SHP77 (cell line): ENCODE measurements at regions not wholly inside any gene's neighbourhood (a gene's known extent, or its start where the extent isn't known, plus 50 kb on each side); places are given as distances from the start of the nearest gene placed in this dataset.
"Not testable (repeated sequence)": the region's sequence is repeated elsewhere in the genome, so short reads cannot be mapped to it uniquely, and the experiment has no call there.

Experiments used
- DNase-seq, 2 experiments: peaks; one replicate each; lab custom pipeline; 2025; lab: John Stamatoyannopoulos, UW

- no peak for DNase-seq
Measured at GRCh38 chr3:70501561-70501960, 189.1 kb upstream of the MDFIC2 start.

- DNase-seq = no peak
Measured at GRCh38 chr3:70488816-70489215, 176.4 kb upstream of the MDFIC2 start.

GRCh38 chr3:70488131-70488530 lies 175.7 kb upstream of the MDFIC2 start:
- no peak for DNase-seq

- DNase-seq = no peak
Measured at GRCh38 chr3:70486414-70487017, 174.1 kb upstream of the MDFIC2 start.

GRCh38 chr3:70476174-70476573 lies 163.7 kb upstream of the MDFIC2 start:
- DNase-seq = no peak

GRCh38 chr3:70471464-70472342 lies 159.3 kb upstream of the MDFIC2 start:
- DNase-seq = no peak

- no peak for DNase-seq
Measured at GRCh38 chr3:70466096-70466495, 153.7 kb upstream of the MDFIC2 start.

GRCh38 chr3:70464876-70465275 lies 152.4 kb upstream of the MDFIC2 start:
- DNase-seq = no peak

- DNase-seq = no peak
Measured at GRCh38 chr3:70464465-70464864, 152.0 kb upstream of the MDFIC2 start.

- not testable (repeated sequence) for DNase-seq
Measured at GRCh38 chr3:70450220-70450619, 137.8 kb upstream of the MDFIC2 start.

- DNase-seq = not testable (repeated sequence)
Measured at GRCh38 chr3:70435422-70435821, 123.0 kb upstream of the MDFIC2 start.

GRCh38 chr3:70433091-70433490 lies 120.7 kb upstream of the MDFIC2 start:
- no peak for DNase-seq

- no peak for DNase-seq
Measured at GRCh38 chr3:70431911-70432310, 119.5 kb upstream of the MDFIC2 start.

- DNase-seq = no peak
Measured at GRCh38 chr3:70426071-70426470, 113.6 kb upstream of the MDFIC2 start.

GRCh38 chr3:70421506-70421905 lies 109.1 kb upstream of the MDFIC2 start:
- no peak for DNase-seq

- no peak for DNase-seq
Measured at GRCh38 chr3:70409018-70409417, 96.6 kb upstream of the MDFIC2 start.

GRCh38 chr3:70400194-70400593 lies 87.8 kb upstream of the MDFIC2 start:
- DNase-seq = no peak

- DNase-seq = no peak
Measured at GRCh38 chr3:70393881-70394612, 81.6 kb upstream of the MDFIC2 start.

GRCh38 chr3:70392227-70392626 lies 79.8 kb upstream of the MDFIC2 start:
- no peak for DNase-seq

GRCh38 chr3:70387889-70388288 lies 75.5 kb upstream of the MDFIC2 start:
- DNase-seq = no peak

GRCh38 chr3:70386846-70387245 lies 74.4 kb upstream of the MDFIC2 start:
- no peak for DNase-seq

GRCh38 chr3:70386043-70386442 lies 73.6 kb upstream of the MDFIC2 start:
- DNase-seq = no peak

GRCh38 chr3:70383360-70383831 lies 71.0 kb upstream of the MDFIC2 start:
- DNase-seq = no peak
